ENCODE measurements at regions not wholly inside any gene's neighbourhood (a gene's known extent, or its start where the extent isn't known, plus 50 kb on each side); places are given as distances from the start of the nearest gene placed in this dataset.

- no peak for TF ChIP-seq CTCF (IDR thresholded peaks at IDR 0.05; ENCODE audit: low read depth, low read length)
- TF ChIP-seq EZH2phosphoT487 (IDR thresholded peaks at IDR 0.05; ENCODE audit: low read depth), result no peak
Measured at GRCh38 chr11:134560566-134561330, 148.7 kb upstream of the B3GAT1 start.
